Loucy (cell line): ENCODE measurements at regions not wholly inside any gene's neighbourhood (a gene's known extent, or its start where the extent isn't known, plus 50 kb on each side); places are given as distances from the start of the nearest gene placed in this dataset.

Source experiments
- H2AFZ ChIP-seq: fragments of 200-600 bp; sonication (generic); 2 replicates; pipeline ENCODE4 v1.6.0; 2016; ENCODE audit warnings: antibody characterized with exemption, mild to moderate bottlenecking, low read length, moderate library complexity
- H3F3A ChIP-seq: fragments of 200-600 bp; 2 replicates; pipeline ENCODE4 v1.6.0; 2016; ENCODE audit warnings: antibody characterized with exemption, low read depth, mild to moderate bottlenecking
- H3K27me3 ChIP-seq: fragments of 200-600 bp; sonication (generic); 2 replicates; pipeline ENCODE4 v1.6.1; 2014; ENCODE audit warnings: low read length, mild to moderate bottlenecking; ENCODE audit not compliant: insufficient read depth, poor library complexity, severe bottlenecking
- H3K36me3 ChIP-seq: fragments of 200-600 bp; sonication (generic); 2 replicates; pipeline ENCODE4 v1.6.1; 2016; ENCODE audit warnings: low read length; ENCODE audit not compliant: insufficient read depth
- H3K4me1 ChIP-seq: fragments of 200-600 bp; sonication (generic); 2 replicates; pipeline ENCODE4 v1.5.1; 2014; ENCODE audit warnings: low read length, mild to moderate bottlenecking; ENCODE audit not compliant: insufficient read depth, poor library complexity, severe bottlenecking
- H3K4me2 ChIP-seq: fragments of 200-600 bp; sonication (generic); 2 replicates; pipeline ENCODE4 v1.6.0; 2014; ENCODE audit warnings: antibody characterized with exemption, low read length, low read depth, mild to moderate bottlenecking; ENCODE audit not compliant: poor library complexity, severe bottlenecking
- H3K4me3 ChIP-seq: fragments of 200-600 bp; sonication (generic); 2 replicates; pipeline ENCODE4 v1.5.1; 2014; ENCODE audit warnings: low read length, mild to moderate bottlenecking, mixed read lengths; ENCODE audit not compliant: poor library complexity, severe bottlenecking
- H3K79me2 ChIP-seq: fragments of 200-600 bp; sonication (generic); 2 replicates; pipeline ENCODE4 v1.6.1; 2014; ENCODE audit warnings: low read length; ENCODE audit not compliant: insufficient read depth
- H3K9ac ChIP-seq: fragments of 200-600 bp; sonication (generic); 2 replicates; pipeline ENCODE4 v1.6.0; 2014; ENCODE audit warnings: mild to moderate bottlenecking, low read depth, low read length, moderate library complexity; ENCODE audit not compliant: poor library complexity, severe bottlenecking
- H3K9me2 ChIP-seq: fragments of 200-600 bp; sonication (generic); replicated peaks from 2 replicates; pipeline ENCODE4 v1.6.1; 2016; ENCODE audit warnings: low read depth, low read length, mixed read lengths
- H3K9me3 ChIP-seq: fragments of 200-600 bp; sonication (generic); 2 replicates; pipeline ENCODE4 v1.6.1; 2014; ENCODE audit warnings: mild to moderate bottlenecking, antibody characterized with exemption, low read length, low read depth; ENCODE audit not compliant: insufficient read depth
- H4K20me1 ChIP-seq: fragments of 200-600 bp; sonication (generic); 2 replicates; pipeline ENCODE4 v1.6.0; 2014; ENCODE audit warnings: antibody characterized with exemption, low read length, mild to moderate bottlenecking; ENCODE audit not compliant: insufficient read depth, poor library complexity, severe bottlenecking
- EZH2phosphoT487 ChIP-seq: fragments of 200-600 bp; IDR thresholded peaks from 2 replicates; pipeline ENCODE4 v1.6.1; 2018; ENCODE audit warnings: antibody characterized with exemption, mild to moderate bottlenecking, moderate library complexity, borderline replicate concordance
- TF ChIP-seq, protein P1 (sequence below): fragments of 200-600 bp; sonication (generic); conservative IDR thresholded peaks from 2 replicates; pipeline ENCODE4 v1.5.1; 2014; ENCODE audit warnings: mild to moderate bottlenecking, antibody characterized with exemption, low read length

DNA sequence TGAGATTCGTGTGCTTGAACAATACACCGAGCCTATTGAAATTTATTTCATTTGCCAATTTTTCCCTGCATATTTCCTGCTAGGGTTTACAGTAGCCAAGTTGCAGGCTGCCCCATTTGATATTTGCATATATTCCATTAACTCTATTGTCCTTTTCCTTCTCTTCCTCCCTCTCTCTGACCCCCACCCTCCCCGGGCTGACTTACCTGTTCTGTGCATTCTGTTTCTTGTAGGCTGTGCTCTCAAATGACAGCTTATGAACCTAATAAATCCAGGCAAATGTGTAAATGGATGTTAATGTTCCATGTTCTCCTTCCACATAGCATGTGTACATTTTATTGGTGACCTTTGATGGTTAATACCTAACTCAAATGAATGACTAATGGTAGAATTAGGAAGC is 1169.2 kb upstream of the WWC1 start:
- Histone ChIP-seq H3K79me2 (no peaks in the 10 kb centered on the region), H3K9ac (no peak overlapping the region), H3F3A (no peaks in the 10 kb centered on the region), H4K20me1 (no peaks in the 10 kb centered on the region), H3K4me2 (no peak overlapping the region), H3K9me3 (no peaks in the 10 kb centered on the region), H3K36me3 (no peaks in the 10 kb centered on the region), H2AFZ (no peak overlapping the region), H3K4me3 (no peak overlapping the region), H3K27me3 (no peaks in the 10 kb centered on the region), H3K9me2 (no peaks in the 10 kb centered on the region), H3K4me1 (no peaks in the 10 kb centered on the region)
- TF ChIP-seq, protein P1, sequence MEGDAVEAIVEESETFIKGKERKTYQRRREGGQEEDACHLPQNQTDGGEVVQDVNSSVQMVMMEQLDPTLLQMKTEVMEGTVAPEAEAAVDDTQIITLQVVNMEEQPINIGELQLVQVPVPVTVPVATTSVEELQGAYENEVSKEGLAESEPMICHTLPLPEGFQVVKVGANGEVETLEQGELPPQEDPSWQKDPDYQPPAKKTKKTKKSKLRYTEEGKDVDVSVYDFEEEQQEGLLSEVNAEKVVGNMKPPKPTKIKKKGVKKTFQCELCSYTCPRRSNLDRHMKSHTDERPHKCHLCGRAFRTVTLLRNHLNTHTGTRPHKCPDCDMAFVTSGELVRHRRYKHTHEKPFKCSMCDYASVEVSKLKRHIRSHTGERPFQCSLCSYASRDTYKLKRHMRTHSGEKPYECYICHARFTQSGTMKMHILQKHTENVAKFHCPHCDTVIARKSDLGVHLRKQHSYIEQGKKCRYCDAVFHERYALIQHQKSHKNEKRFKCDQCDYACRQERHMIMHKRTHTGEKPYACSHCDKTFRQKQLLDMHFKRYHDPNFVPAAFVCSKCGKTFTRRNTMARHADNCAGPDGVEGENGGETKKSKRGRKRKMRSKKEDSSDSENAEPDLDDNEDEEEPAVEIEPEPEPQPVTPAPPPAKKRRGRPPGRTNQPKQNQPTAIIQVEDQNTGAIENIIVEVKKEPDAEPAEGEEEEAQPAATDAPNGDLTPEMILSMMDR, result no peak
- no peak for TF ChIP-seq EZH2phosphoT487

DNA sequence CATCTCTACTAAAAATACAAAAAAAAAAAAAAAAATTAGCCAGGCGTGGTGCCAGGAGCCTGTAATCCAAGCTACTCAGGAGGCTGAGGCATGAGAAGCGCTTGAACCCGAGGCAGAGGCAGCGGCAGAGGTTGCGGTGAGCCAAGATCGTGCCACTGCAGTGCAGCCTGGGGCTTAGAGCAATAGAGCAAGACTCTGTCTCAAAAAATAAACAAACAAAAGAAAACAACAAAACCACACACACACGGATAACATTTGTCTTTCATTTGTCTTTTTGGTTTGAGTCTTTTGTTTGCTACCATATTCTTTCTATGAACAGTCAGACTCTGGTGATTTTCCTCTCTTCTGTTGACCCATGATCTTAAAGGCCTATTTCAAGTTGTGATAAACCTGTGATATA is 1168.3 kb upstream of the WWC1 start:
- Histone ChIP-seq H3K79me2 (no peaks in the 10 kb centered on the region), H3K4me3 (no peak overlapping the region), H3K9me2 (no peaks in the 10 kb centered on the region), H3K36me3 (no peaks in the 10 kb centered on the region), H3K9ac (no peak overlapping the region), H3K4me1 (no peaks in the 10 kb centered on the region), H3K9me3 (no peaks in the 10 kb centered on the region), H3K4me2 (no peak overlapping the region), H4K20me1 (no peaks in the 10 kb centered on the region), H3K27me3 (no peaks in the 10 kb centered on the region), H3F3A (no peaks in the 10 kb centered on the region), H2AFZ (no peak overlapping the region)
- TF ChIP-seq, protein P1, result no peak
- TF ChIP-seq EZH2phosphoT487, result no peak

DNA sequence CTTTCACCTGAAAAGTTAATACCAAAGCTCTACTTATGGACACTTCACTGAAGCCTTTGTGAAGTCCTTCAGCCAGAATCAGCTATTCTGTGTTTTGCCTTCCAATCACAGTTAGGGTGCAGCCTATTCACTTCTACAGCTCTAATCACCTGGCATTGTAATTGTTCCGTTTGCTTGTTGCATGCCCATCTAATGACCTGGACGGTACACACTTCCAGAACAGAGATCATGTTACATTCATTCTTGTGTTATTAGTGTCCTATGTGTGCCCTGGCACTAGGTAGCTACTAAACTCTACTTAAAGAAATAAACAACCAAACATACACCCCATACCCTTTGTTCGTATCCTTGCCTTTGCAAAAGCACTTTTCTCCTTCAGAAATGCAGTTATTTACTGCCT is 1162.9 kb upstream of the WWC1 start:
- TF ChIP-seq, protein P1, result no peak
- no peak overlapping the region for H3K9ac ChIP-seq
- H4K20me1 ChIP-seq, result no peaks in the 10 kb centered on the region
- no peak overlapping the region for H3K4me2 ChIP-seq
- H3K79me2 ChIP-seq, result no peaks in the 10 kb centered on the region
- no peaks in the 10 kb centered on the region for H3F3A ChIP-seq
- no peaks in the 10 kb centered on the region for H3K4me1 ChIP-seq
- no peaks in the 10 kb centered on the region for H3K27me3 ChIP-seq
- no peaks in the 10 kb centered on the region for H3K9me2 ChIP-seq
- no peaks in the 10 kb centered on the region for H3K9me3 ChIP-seq
- no peaks in the 10 kb centered on the region for H3K36me3 ChIP-seq
- no peak overlapping the region for H3K4me3 ChIP-seq
- no peak overlapping the region for H2AFZ ChIP-seq
